Ectodermal cell (in vitro differentiated cells): ENCODE measurements at regions not wholly inside any gene's neighbourhood (a gene's known extent, or its start where the extent isn't known, plus 50 kb on each side); places are given as distances from the start of the nearest gene placed in this dataset.

Experiments
- H3K27ac ChIP-seq: 2 replicates; pipeline ENCODE4 v1.7.0; 2013; ENCODE audit warnings: mild to moderate bottlenecking, low read depth, low read length; ENCODE audit not compliant: insufficient read depth, poor library complexity, severe bottlenecking
- H3K27me3 ChIP-seq: 2 replicates; pipeline ENCODE4 v1.7.0; 2013; ENCODE audit warnings: mild to moderate bottlenecking, low read length; ENCODE audit not compliant: insufficient read depth, control insufficient read depth, poor library complexity, severe bottlenecking
- H3K36me3 ChIP-seq: one replicate; pipeline ENCODE4 v1.7.0; 2013; ENCODE audit warnings: low read length; ENCODE audit not compliant: control insufficient read depth, insufficient read depth
- H3K4me1 ChIP-seq: one replicate; pipeline ENCODE4 v1.7.0; 2013; ENCODE audit warnings: low read length; ENCODE audit not compliant: control insufficient read depth, insufficient read depth
- H3K4me3 ChIP-seq: 2 replicates; pipeline ENCODE4 v1.7.0; 2013; ENCODE audit warnings: low read depth, low read length, control low read depth; ENCODE audit not compliant: insufficient read depth
- H3K9me3 ChIP-seq: 2 replicates; pipeline ENCODE4 v1.7.0; 2013; ENCODE audit warnings: mild to moderate bottlenecking, low read length, moderate library complexity; ENCODE audit not compliant: control insufficient read depth
- WGBS, 2 experiments: methylation state at CpG; one replicate each; pipeline ENCODE4 v1.1.7; 2013; ENCODE audit warnings: missing lambda C conversion rate in 2 of 2; 5-methylcytosine and 5-hydroxymethylcytosine counted together

DNA sequence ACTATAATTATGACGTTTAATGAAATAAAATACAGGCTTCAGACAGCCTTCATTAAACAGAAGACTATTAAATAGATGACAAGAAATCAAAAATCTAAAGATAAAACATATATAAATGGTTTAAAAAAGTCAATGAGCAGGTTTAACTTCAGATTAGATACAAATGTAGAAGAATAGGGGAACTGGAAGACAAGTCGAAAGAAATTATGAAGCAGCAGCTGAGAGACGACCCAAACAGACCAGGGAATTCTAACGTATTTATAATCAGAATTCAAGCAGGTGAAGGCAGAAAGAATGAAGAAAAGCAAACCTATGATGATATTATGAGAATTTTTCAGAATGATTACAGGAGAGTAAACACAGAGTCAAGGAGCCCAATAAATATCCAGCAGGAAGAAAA is 235.1 kb upstream of the XYLT1 start:
- no peaks in the 10 kb centered on the region for H3K27me3 ChIP-seq
- no peak overlapping the region for H3K4me3 ChIP-seq
- H3K27ac ChIP-seq = no peak overlapping the region
- 94 to 97% methylated on average over 3 of the region's 4 CpGs for WGBS, 2 experiments
- no peaks in the 10 kb centered on the region for H3K4me1 ChIP-seq
- H3K9me3 ChIP-seq = no peaks in the 10 kb centered on the region
- H3K36me3 ChIP-seq = no peaks in the 10 kb centered on the region

- peaks cover 7% of the 10 kb centered on the region for H3K4me1 ChIP-seq
- H3K27ac ChIP-seq = no peak overlapping the region
- H3K9me3 ChIP-seq = no peaks in the 10 kb centered on the region
- 96 to 97% methylated on average over 3 of the region's 3 CpGs for WGBS, 2 experiments
- no peaks in the 10 kb centered on the region for H3K36me3 ChIP-seq
- no peaks in the 10 kb centered on the region for H3K27me3 ChIP-seq
- no peak overlapping the region for H3K4me3 ChIP-seq
Measured at GRCh38 chr16:17696616-17697015, 225.9 kb upstream of the XYLT1 start.

DNA sequence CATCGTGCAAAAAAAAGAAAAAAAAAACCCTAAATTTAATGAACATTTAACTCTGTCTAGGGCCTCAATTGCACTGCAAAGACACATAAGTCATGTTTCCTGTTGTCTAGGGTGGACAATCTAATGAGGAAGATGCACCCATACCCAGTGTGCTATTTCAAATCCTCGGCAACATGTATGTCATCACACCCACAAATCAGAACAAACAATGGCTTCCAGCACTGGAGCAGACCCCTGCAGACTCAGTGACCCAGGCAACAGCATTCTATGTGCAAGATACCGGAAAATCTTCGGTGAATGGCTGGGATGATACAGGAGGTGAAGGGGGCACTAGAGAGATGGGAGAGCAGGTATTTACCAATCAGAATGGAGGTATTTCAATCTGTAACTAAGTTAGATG is 221.7 kb upstream of the XYLT1 start:
- H3K9me3 ChIP-seq = no peaks in the 10 kb centered on the region
- H3K36me3 ChIP-seq = no peaks in the 10 kb centered on the region
- 88 to 91% methylated on average over 4 of the region's 4 CpGs for WGBS, 2 experiments
- H3K27me3 ChIP-seq = no peaks in the 10 kb centered on the region
- H3K27ac ChIP-seq = no peak overlapping the region
- no peak overlapping the region for H3K4me3 ChIP-seq
- H3K4me1 ChIP-seq = peaks cover 7% of the 10 kb centered on the region

DNA sequence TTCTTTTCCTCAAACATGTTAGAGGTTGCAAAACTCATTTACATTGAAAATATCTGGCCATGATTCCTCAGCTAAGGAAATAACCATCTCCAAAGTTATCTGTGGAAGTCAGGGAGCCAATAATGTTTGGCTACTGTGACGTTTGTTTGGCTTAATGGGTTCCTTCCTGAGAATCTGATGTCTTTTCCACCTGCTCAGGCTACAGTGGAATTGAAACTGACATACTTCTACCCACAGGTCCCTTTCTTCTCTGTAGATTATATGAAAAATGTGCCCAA is 221.1 kb upstream of the XYLT1 start:
- no peaks in the 10 kb centered on the region for H3K9me3 ChIP-seq
- peaks cover 7% of the 10 kb centered on the region for H3K4me1 ChIP-seq
- H3K27ac ChIP-seq = no peak overlapping the region
- H3K27me3 ChIP-seq = no peaks in the 10 kb centered on the region
- 81 to 89% methylated on average over 1 of the region's 1 CpG for WGBS, 2 experiments
- H3K36me3 ChIP-seq = no peaks in the 10 kb centered on the region
- H3K4me3 ChIP-seq = no peak overlapping the region

- WGBS, 2 experiments = 87 to 91% methylated on average over 7 of the region's 7 CpGs
- Histone ChIP-seq H3K27me3 (no peaks in the 10 kb centered on the region), H3K4me3 (no peak overlapping the region), H3K9me3 (no peaks in the 10 kb centered on the region), H3K36me3 (no peaks in the 10 kb centered on the region), H3K27ac (no peak overlapping the region), H3K4me1 (peaks cover 7% of the 10 kb centered on the region)
Measured at GRCh38 chr16:17691106-17691898, 220.5 kb upstream of the XYLT1 start.

- Histone ChIP-seq H3K4me1 (no peaks in the 10 kb centered on the region), H3K27ac (no peak overlapping the region), H3K4me3 (no peak overlapping the region), H3K9me3 (no peaks in the 10 kb centered on the region), H3K36me3 (no peaks in the 10 kb centered on the region), H3K27me3 (no peaks in the 10 kb centered on the region)
Measured at GRCh38 chr16:17685447-17685846, 214.7 kb upstream of the XYLT1 start.

DNA sequence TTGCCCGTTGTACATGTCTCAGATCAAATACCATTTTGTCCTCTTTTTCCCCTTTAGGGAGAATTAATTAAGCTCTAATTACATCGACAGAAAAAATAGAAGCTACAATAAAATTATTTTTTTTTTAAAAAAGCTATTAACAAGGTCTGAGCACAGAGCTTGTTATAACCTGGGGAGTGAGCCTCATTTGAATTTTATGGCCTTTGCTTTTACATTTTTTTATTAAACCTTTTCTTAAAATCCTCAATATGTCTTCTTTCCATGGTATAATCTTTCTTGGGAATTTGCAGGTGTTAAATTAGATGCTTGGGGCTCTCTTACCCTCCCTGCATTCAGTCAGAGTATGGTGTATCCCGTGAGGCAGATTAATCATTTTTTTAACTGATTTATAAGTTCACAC is 212.5 kb upstream of the XYLT1 start:
- Histone ChIP-seq H3K4me3 (no peak overlapping the region), H3K4me1 (no peaks in the 10 kb centered on the region), H3K9me3 (no peaks in the 10 kb centered on the region), H3K27ac (no peak overlapping the region), H3K27me3 (no peaks in the 10 kb centered on the region), H3K36me3 (no peaks in the 10 kb centered on the region)
- WGBS, 2 experiments = 96 to 97% methylated on average over 2 of the region's 3 CpGs

DNA sequence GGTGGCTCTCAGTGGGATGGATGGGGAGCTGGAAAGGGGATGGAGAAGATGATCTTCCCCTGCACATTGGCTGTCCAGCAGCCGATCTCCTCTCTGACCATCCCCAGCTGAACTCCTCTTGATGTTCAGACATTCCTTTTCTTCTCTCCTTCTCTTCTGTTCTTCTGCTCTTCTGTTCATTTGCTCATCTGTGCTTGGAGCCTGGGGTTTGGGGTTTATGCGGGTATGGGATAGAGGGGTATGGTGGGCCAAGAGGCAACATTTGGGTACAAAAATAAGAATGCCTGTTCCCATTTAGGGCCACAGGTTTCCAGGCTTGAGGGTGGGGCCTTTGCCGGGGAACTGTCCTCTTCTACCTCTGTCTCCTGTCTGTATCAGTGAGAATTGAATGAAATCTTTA is 205.4 kb upstream of the XYLT1 start:
- Histone ChIP-seq H3K36me3 (no peaks in the 10 kb centered on the region), H3K27me3 (no peaks in the 10 kb centered on the region), H3K4me1 (no peaks in the 10 kb centered on the region), H3K27ac (no peak overlapping the region), H3K4me3 (no peak overlapping the region), H3K9me3 (no peaks in the 10 kb centered on the region)
- 91 to 100% methylated on average over 3 of the region's 3 CpGs for WGBS, 2 experiments

DNA sequence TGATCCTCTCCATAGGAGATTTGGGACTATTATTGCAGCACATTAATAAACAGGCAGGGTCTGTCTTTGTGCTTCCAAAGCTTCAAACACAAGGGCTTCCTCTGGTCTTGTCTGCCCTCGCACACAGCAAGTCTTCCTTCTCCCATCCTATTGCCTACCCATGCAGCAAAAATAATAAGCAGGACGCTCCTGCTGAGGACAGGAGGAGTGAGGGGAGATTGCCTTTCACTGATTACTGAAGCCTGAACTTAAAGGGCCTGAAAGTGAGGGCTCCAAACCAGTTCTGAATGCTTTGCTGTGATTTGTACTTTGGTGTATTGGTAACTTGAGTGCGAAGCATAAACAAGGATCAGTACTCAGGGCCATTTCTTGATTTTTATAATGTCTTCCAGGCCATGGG is 197.6 kb upstream of the XYLT1 start:
- 81 to 83% methylated on average over 3 of the region's 3 CpGs for WGBS, 2 experiments
- no peak overlapping the region for H3K27ac ChIP-seq

GRCh38 chr16:17666293-17666692 is 195.5 kb upstream of the XYLT1 start:
- Histone ChIP-seq H3K27ac (no peak overlapping the region), H3K27me3 (no peaks in the 10 kb centered on the region), H3K4me1 (no peaks in the 10 kb centered on the region), H3K4me3 (no peak overlapping the region), H3K36me3 (no peaks in the 10 kb centered on the region), H3K9me3 (no peaks in the 10 kb centered on the region)
- WGBS, 2 experiments = 92% methylated on average over 3 of the region's 3 CpGs

More for the DNA sequence above, 197.6 kb upstream of the XYLT1 start:
- Histone ChIP-seq H3K27me3 (no peaks in the 10 kb centered on the region), H3K9me3 (no peaks in the 10 kb centered on the region), H3K36me3 (no peaks in the 10 kb centered on the region), H3K4me3 (no peak overlapping the region), H3K4me1 (no peaks in the 10 kb centered on the region)

GRCh38 chr16:17658881-17659280 is 188.1 kb upstream of the XYLT1 start:
- Histone ChIP-seq H3K27me3 (no peaks in the 10 kb centered on the region), H3K4me3 (no peak overlapping the region), H3K4me1 (peaks cover 9% of the 10 kb centered on the region), H3K36me3 (no peaks in the 10 kb centered on the region), H3K27ac (no peak overlapping the region), H3K9me3 (no peaks in the 10 kb centered on the region)
- 85% methylated on average over 3 of the region's 3 CpGs for WGBS, 2 experiments
